GM19328 (cell line): ENCODE measurements at regions not wholly inside any gene's neighbourhood (a gene's known extent, or its start where the extent isn't known, plus 50 kb on each side); places are given as distances from the start of the nearest gene placed in this dataset.

ENCODE experiments used
- ATAC-seq: cut with Tn5 transposase; IDR thresholded peaks from one replicate; pipeline ENCODE4 v1.9.1; 2021; ENCODE audit warnings: mild to moderate bottlenecking, moderate library complexity; ENCODE audit not compliant: unreplicated experiment

- no peak for ATAC-seq
Measured at GRCh38 chr3:116767726-116768125, 58.1 kb downstream of the TUSC7 start.

GRCh38 chr3:116770815-116771450, 61.4 kb downstream of the TUSC7 start:
- ATAC-seq = peak; percentile 97

GRCh38 chr3:116776880-116777785, 67.6 kb downstream of the TUSC7 start:
- no peak for ATAC-seq

- no peak for ATAC-seq
Measured at GRCh38 chr3:116785226-116785625, 75.6 kb downstream of the TUSC7 start.

- no peak for ATAC-seq
Measured at GRCh38 chr3:116802651-116803050, 93.1 kb downstream of the TUSC7 start.

GRCh38 chr3:116806351-116806750, 96.8 kb downstream of the TUSC7 start:
- ATAC-seq = no peak

GRCh38 chr3:116808725-116809124, 99.1 kb downstream of the TUSC7 start:
- no peak for ATAC-seq

- ATAC-seq = no peak
Measured at GRCh38 chr3:116809208-116809607, 99.6 kb downstream of the TUSC7 start.

GRCh38 chr3:116811754-116812153, 102.2 kb downstream of the TUSC7 start:
- ATAC-seq = no peak

GRCh38 chr3:116812949-116813348, 103.4 kb downstream of the TUSC7 start:
- no peak for ATAC-seq

GRCh38 chr3:116815321-116815720, 105.7 kb downstream of the TUSC7 start:
- no peak for ATAC-seq

GRCh38 chr3:116815831-116816588, 106.4 kb downstream of the TUSC7 start:
- ATAC-seq = no peak

GRCh38 chr3:116821371-116821770, 111.8 kb downstream of the TUSC7 start:
- no peak for ATAC-seq

GRCh38 chr3:116824208-116824607, 114.6 kb downstream of the TUSC7 start:
- ATAC-seq = no peak

- ATAC-seq = no peak
Measured at GRCh38 chr3:116833202-116833601, 123.6 kb downstream of the TUSC7 start.

GRCh38 chr3:116834816-116835215, 125.2 kb downstream of the TUSC7 start:
- ATAC-seq = no peak

GRCh38 chr3:116835658-116836057, 126.1 kb downstream of the TUSC7 start:
- ATAC-seq = no peak

- ATAC-seq = no peak
Measured at GRCh38 chr3:116836286-116836685, 126.7 kb downstream of the TUSC7 start.

GRCh38 chr3:116837483-116837882, 127.9 kb downstream of the TUSC7 start:
- ATAC-seq = no peak

GRCh38 chr3:116841003-116841735, 131.6 kb downstream of the TUSC7 start:
- no peak for ATAC-seq
